Natural killer cell (primary cell): ENCODE measurements at regions not wholly inside any gene's neighbourhood (a gene's known extent, or its start where the extent isn't known, plus 50 kb on each side); places are given as distances from the start of the nearest gene placed in this dataset.
A peak's percentile ranks its signal among the peaks of the same experiment; 100 is the strongest.
"Not testable (repeated sequence)": the region's sequence is repeated elsewhere in the genome, so short reads cannot be mapped to it uniquely, and the experiment has no call there.

Experiments
- ATAC-seq, 3 donors: fragments of 150-1000 bp in 2 of 3; fragments of 200-7000 bp in 1 of 3; cut with Tn5 transposase; 1 replicate in 1 of 3; 2 replicates in 2 of 3; pipeline ENCODE4 v1.10.0; 2021; ENCODE audit warnings: mild to moderate bottlenecking in 2 of 3, moderate library complexity in 2 of 3
- DNase-seq, 2 donors: peaks; one replicate each; pipeline versions ENCODE4 v3.0.0 to v3.0.0-alpha.2; 2013 to 2021; ENCODE audit warnings: mixed read lengths in 1 of 2
- H3K27ac ChIP-seq: one replicate; pipeline ENCODE4 v1.5.1; 2013; ENCODE audit warnings: mild to moderate bottlenecking, low read length
- H3K27me3 ChIP-seq: one replicate; pipeline ENCODE4 v1.6.1; 2013; ENCODE audit warnings: low read length; ENCODE audit not compliant: control insufficient read depth, insufficient read depth
- H3K36me3 ChIP-seq: one replicate; pipeline ENCODE4 v1.6.1; 2013; ENCODE audit warnings: low read length; ENCODE audit not compliant: control insufficient read depth, insufficient read depth
- H3K4me1 ChIP-seq: one replicate; pipeline ENCODE4 v1.6.1; 2013; ENCODE audit warnings: low read length; ENCODE audit not compliant: control insufficient read depth, insufficient read depth
- H3K4me3 ChIP-seq: one replicate; pipeline ENCODE4 v1.5.1; 2013; ENCODE audit warnings: low read length
- H3K9me3 ChIP-seq: one replicate; pipeline ENCODE4 v1.6.1; 2013; ENCODE audit warnings: low read length; ENCODE audit not compliant: control insufficient read depth, insufficient read depth
- H3K27ac Mint-ChIP-seq, 2 donors: one replicate each; pipeline ENCODE4 v1.8.0; 2022; ENCODE audit warnings: mild to moderate bottlenecking in 2 of 2, mixed read lengths in 2 of 2, moderate library complexity in 1 of 2
- H3K27me3 Mint-ChIP-seq, 2 donors: one replicate each; pipeline ENCODE4 v1.8.0; 2022; ENCODE audit warnings: low read depth in 2 of 2, mixed read lengths in 2 of 2
- H3K36me3 Mint-ChIP-seq: one replicate; pipeline ENCODE4 v1.8.0; 2022; ENCODE audit warnings: mixed read lengths
- H3K4me1 Mint-ChIP-seq, 2 donors: one replicate each; pipeline ENCODE4 v1.8.0; 2022; ENCODE audit warnings: mixed read lengths in 2 of 2
- H3K4me3 Mint-ChIP-seq: one replicate; pipeline ENCODE4 v1.8.0; 2022; ENCODE audit warnings: mild to moderate bottlenecking, moderate library complexity, mixed read lengths
- H3K9me3 Mint-ChIP-seq, 2 donors: one replicate each; pipeline ENCODE4 v1.8.0; 2022; ENCODE audit warnings: mixed read lengths in 2 of 2
- WGBS: methylation state at CpG from one replicate; pipeline ENCODE4 v1.1.7; 2013; ENCODE audit warnings: missing lambda C conversion rate; ENCODE audit not compliant: insufficient coverage; 5-methylcytosine and 5-hydroxymethylcytosine counted together
- intact Hi-C: fragments of 100-400 bp; cut with micrococcal nuclease; formaldehyde crosslinking; loops from one replicate; pipeline ENCODE4 v1.14.2; 2022
- TF ChIP-seq, protein P1 (sequence below): fragments of 200-600 bp; IDR thresholded peaks from one replicate; pipeline ENCODE4 v1.8.0; 2022; ENCODE audit warnings: antibody characterized with exemption

GRCh38 chr2:208725280-208725679 is 318.7 kb downstream of the PTH2R start:
- Mint-ChIP-seq H3K27me3 (no peaks in the 10 kb centered on the region), H3K4me1 (no peaks in the 10 kb centered on the region), H3K36me3 (no peaks in the 10 kb centered on the region), H3K9me3 (peaks cover 10 to 12% of the 10 kb centered on the region in 2 donors), H3K27ac (no peak overlapping the region), H3K4me3 (no peak overlapping the region)
- Histone ChIP-seq H3K9me3 (peaks cover 4% of the 10 kb centered on the region), H3K27me3 (no peaks in the 10 kb centered on the region), H3K4me1 (no peaks in the 10 kb centered on the region), H3K36me3 (no peaks in the 10 kb centered on the region), H3K4me3 (no peak overlapping the region), H3K27ac (no peak overlapping the region)
- TF ChIP-seq, protein P1, sequence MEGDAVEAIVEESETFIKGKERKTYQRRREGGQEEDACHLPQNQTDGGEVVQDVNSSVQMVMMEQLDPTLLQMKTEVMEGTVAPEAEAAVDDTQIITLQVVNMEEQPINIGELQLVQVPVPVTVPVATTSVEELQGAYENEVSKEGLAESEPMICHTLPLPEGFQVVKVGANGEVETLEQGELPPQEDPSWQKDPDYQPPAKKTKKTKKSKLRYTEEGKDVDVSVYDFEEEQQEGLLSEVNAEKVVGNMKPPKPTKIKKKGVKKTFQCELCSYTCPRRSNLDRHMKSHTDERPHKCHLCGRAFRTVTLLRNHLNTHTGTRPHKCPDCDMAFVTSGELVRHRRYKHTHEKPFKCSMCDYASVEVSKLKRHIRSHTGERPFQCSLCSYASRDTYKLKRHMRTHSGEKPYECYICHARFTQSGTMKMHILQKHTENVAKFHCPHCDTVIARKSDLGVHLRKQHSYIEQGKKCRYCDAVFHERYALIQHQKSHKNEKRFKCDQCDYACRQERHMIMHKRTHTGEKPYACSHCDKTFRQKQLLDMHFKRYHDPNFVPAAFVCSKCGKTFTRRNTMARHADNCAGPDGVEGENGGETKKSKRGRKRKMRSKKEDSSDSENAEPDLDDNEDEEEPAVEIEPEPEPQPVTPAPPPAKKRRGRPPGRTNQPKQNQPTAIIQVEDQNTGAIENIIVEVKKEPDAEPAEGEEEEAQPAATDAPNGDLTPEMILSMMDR = no peak
- intact Hi-C loops = no loop called here
- ATAC-seq (no peak), DNase-seq (no peak)
- WGBS = 62% methylated on average over 4 of the region's 4 CpGs

- H3K9me3 Mint-ChIP-seq = peaks cover 10 to 13% of the 10 kb centered on the region in 2 donors
- no peaks in the 10 kb centered on the region for H3K36me3 Mint-ChIP-seq
- ATAC-seq (no peak), DNase-seq (no peak)
- Histone ChIP-seq H3K27me3 (no peaks in the 10 kb centered on the region), H3K4me3 (no peak overlapping the region), H3K27ac (no peak overlapping the region), H3K36me3 (no peaks in the 10 kb centered on the region), H3K9me3 (peaks cover 4% of the 10 kb centered on the region), H3K4me1 (no peaks in the 10 kb centered on the region)
- intact Hi-C loops = no loop called here
- no peaks in the 10 kb centered on the region for H3K27me3 Mint-ChIP-seq
- 100% methylated on average over 2 of the region's 3 CpGs for WGBS
- H3K27ac Mint-ChIP-seq = no peak overlapping the region
- no peak overlapping the region for H3K4me3 Mint-ChIP-seq
- TF ChIP-seq, protein P1 = no peak
- H3K4me1 Mint-ChIP-seq = no peaks in the 10 kb centered on the region
Measured at GRCh38 chr2:208726242-208726641, 319.6 kb downstream of the PTH2R start.

DNA sequence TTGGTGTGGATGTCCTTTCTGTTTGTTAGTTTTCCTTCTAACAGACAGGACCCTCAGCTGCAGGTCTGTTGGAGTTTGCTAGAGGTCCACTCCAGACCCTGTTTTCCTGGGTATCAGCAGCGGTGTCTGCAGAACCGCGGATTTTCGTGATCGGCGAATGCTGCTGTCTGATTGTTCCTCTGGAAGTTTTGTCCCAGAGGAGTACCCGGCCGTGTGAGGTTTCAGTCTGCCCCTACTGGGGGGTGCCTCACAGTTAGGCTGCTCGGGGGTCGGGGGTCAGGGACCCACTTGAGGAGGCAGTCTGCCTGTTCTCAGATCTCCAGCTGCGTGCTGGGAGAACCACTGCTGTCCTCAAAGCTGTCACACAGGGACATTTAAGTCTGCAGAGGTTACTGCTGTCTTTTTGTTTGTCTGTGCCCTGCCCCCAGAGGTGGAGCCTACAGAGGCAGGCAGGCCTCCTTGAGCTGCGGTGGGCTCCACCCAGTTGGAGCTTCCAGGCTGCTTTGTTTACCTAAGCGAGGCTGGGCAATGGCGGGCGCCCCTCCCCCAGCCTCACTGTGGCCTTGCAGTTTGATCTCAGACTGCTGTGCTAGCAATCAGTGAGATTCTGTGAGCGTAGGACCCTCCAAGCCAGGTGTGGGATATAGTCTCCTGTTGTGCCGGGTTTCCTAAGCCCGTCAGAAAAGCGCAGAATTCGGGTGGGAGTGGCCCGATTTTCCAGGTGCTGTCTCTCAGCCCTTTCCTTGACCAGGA is 345.2 kb downstream of the PTH2R start:
- H3K27me3 Mint-ChIP-seq, H3K27me3 ChIP-seq, intact Hi-C loops, H3K4me1 ChIP-seq, ATAC-seq, H3K4me3 ChIP-seq, H3K36me3 ChIP-seq, H3K27ac Mint-ChIP-seq, H3K27ac ChIP-seq, H3K4me3 Mint-ChIP-seq, H3K4me1 Mint-ChIP-seq, H3K36me3 Mint-ChIP-seq, DNase-seq, H3K9me3 ChIP-seq: not testable (repeated sequence)
- 94% methylated on average over 21 of the region's 21 CpGs for WGBS
- peaks cover 10 to 17% of the 10 kb centered on the region in 2 donors for H3K9me3 Mint-ChIP-seq

DNA sequence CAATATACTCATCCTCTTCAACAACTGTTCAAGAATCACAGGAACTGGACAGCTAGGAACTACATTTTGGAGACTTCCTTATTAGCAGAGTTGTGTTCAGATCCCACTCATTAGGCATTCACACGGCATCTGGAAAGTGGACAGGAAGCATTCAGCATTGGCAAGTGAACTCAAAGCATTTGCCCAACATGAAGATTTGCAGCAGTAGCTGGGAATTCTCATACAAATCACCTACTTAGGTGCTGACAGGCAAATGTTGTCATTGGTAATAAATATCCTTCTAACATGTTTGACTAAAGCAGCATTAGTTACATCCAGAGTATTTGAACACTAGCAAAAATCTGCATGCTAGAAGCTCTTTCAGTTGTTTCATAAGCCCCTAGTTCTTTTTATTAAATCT is 350.8 kb downstream of the PTH2R start:
- DNase-seq = no peak
- Histone ChIP-seq H3K9me3 (no peaks in the 10 kb centered on the region), H3K27ac (no peak overlapping the region), H3K4me3 (no peak overlapping the region), H3K27me3 (no peaks in the 10 kb centered on the region), H3K4me1 (no peaks in the 10 kb centered on the region), H3K36me3 (no peaks in the 10 kb centered on the region)
- Mint-ChIP-seq H3K36me3 (peaks cover 9% of the 10 kb centered on the region), H3K9me3 (peaks cover 14 to 23% of the 10 kb centered on the region in 2 donors), H3K27me3 (no peaks in the 10 kb centered on the region), H3K4me3 (no peak overlapping the region), H3K4me1 (no peaks in the 10 kb centered on the region), H3K27ac (no peak overlapping the region)
- WGBS = 79% methylated on average over 1 of the region's 1 CpG
- intact Hi-C loops = no loop called here
- no peak for ATAC-seq
- TF ChIP-seq, protein P1 = no peak

- intact Hi-C loops, H3K27me3 Mint-ChIP-seq, H3K4me3 Mint-ChIP-seq, ATAC-seq, H3K4me1 Mint-ChIP-seq, H3K27ac ChIP-seq, H3K36me3 ChIP-seq, H3K27me3 ChIP-seq, DNase-seq, H3K4me1 ChIP-seq, H3K9me3 ChIP-seq, H3K4me3 ChIP-seq, H3K36me3 Mint-ChIP-seq: not testable (repeated sequence)
- H3K9me3 Mint-ChIP-seq = peaks cover 12 to 19% of the 10 kb centered on the region in 2 donors
- H3K27ac Mint-ChIP-seq = peak overlapping the region in 1 of 2 donors; percentile 43
- WGBS = 84% methylated on average over 2 of the region's 2 CpGs
Measured at GRCh38 chr2:208773074-208773473, 366.5 kb downstream of the PTH2R start.
